Colonic mucosa (tissue), 4 donors: ENCODE measurements at regions not wholly inside any gene's neighbourhood (a gene's known extent, or its start where the extent isn't known, plus 50 kb on each side); places are given as distances from the start of the nearest gene placed in this dataset.

ENCODE experiments used
- DNase-seq: peaks from one replicate; pipeline ENCODE4 v3.0.0-alpha.2; 2020
- H3K27ac ChIP-seq: fragments of 200-600 bp; one replicate; pipeline ENCODE4 v1.8.0; 2021
- H3K27me3 ChIP-seq: fragments of 200-600 bp; one replicate; pipeline ENCODE4 v1.8.0; 2021
- H3K36me3 ChIP-seq: fragments of 200-600 bp; one replicate; pipeline ENCODE4 v1.8.0; 2021
- H3K4me1 ChIP-seq: fragments of 200-600 bp; one replicate; pipeline ENCODE4 v1.8.0; 2021; ENCODE audit warnings: mild to moderate bottlenecking
- H3K4me3 ChIP-seq: fragments of 200-600 bp; one replicate; pipeline ENCODE4 v1.8.0; 2021
- H3K9ac ChIP-seq, 2 donors: one replicate each; pipeline ENCODE4 v1.7.0; 2013; ENCODE audit warnings: control low read depth in 2 of 2, low read depth in 2 of 2, low read length in 2 of 2
- H3K9me3 ChIP-seq: fragments of 200-600 bp; one replicate; pipeline ENCODE4 v1.8.0; 2021
- intact Hi-C: fragments of 100-400 bp; cut with DNase I; formaldehyde crosslinking; loops from one replicate; pipeline ENCODE4 v1.14.1; 2022
- TF ChIP-seq, protein P1 (sequence below): fragments of 200-600 bp; IDR thresholded peaks from one replicate; pipeline ENCODE4 v1.8.0; 2022; ENCODE audit warnings: antibody characterized with exemption, mild to moderate bottlenecking
- donor health status: healthy.
- donor health status: DM: no; HTN: no; CAD: no.
- donor health status: DM: no; HTN: no; CAD: no.

DNA sequence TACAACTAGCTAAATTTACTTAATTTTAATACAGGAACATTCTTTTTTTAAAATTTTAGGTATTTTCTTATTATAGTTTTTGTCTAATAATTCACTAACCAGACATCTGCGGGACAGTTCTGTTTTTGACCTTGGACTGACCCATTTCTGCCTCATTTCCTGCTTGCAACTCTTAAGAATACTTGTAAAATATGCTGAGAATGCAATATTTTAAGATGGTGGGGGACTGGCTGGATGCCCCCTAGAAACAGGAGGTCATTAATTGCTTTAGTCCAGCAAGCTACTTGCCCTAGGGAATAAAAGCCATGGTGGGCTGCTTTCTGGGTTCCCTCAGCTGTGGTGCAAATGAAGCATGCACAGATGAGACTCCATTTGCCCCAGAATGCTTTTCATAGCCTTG, 2348.4 kb downstream of the PCDH7 start:
- Histone ChIP-seq H3K9ac (no peak overlapping the region), H3K9me3 (no peaks in the 10 kb centered on the region), H3K27ac (no peak overlapping the region), H3K36me3 (no peaks in the 10 kb centered on the region), H3K27me3 (no peaks in the 10 kb centered on the region), H3K4me1 (no peaks in the 10 kb centered on the region), H3K4me3 (no peak overlapping the region)
- intact Hi-C loops = no loop called here
- TF ChIP-seq, protein P1, sequence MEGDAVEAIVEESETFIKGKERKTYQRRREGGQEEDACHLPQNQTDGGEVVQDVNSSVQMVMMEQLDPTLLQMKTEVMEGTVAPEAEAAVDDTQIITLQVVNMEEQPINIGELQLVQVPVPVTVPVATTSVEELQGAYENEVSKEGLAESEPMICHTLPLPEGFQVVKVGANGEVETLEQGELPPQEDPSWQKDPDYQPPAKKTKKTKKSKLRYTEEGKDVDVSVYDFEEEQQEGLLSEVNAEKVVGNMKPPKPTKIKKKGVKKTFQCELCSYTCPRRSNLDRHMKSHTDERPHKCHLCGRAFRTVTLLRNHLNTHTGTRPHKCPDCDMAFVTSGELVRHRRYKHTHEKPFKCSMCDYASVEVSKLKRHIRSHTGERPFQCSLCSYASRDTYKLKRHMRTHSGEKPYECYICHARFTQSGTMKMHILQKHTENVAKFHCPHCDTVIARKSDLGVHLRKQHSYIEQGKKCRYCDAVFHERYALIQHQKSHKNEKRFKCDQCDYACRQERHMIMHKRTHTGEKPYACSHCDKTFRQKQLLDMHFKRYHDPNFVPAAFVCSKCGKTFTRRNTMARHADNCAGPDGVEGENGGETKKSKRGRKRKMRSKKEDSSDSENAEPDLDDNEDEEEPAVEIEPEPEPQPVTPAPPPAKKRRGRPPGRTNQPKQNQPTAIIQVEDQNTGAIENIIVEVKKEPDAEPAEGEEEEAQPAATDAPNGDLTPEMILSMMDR = no peak
- DNase-seq = no peak

DNA sequence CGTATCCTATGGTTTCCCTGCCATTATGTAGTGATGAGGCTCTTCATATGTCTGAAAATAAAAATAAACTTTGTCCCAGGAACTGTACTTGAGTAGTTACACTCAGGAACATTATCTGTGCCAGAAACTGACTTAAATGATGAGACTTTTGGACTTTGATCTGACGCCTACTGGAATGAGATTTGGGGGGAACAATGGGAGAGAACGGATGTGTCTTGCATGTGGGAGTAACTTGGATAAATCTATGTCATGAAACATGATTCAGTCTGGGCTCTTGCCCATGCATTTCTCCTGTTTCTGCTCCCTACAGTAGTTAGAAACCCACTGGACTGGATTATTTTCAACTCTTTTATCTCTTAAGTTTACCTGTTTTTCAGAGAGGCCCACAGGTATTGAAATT, 2351.4 kb downstream of the PCDH7 start:
- Histone ChIP-seq H3K27ac (no peak overlapping the region), H3K36me3 (no peaks in the 10 kb centered on the region), H3K4me1 (no peaks in the 10 kb centered on the region), H3K4me3 (no peak overlapping the region), H3K9me3 (no peaks in the 10 kb centered on the region), H3K27me3 (no peaks in the 10 kb centered on the region), H3K9ac (no peak overlapping the region)
- intact Hi-C loops = no loop called here
- TF ChIP-seq, protein P1 = no peak
- no peak for DNase-seq

DNA sequence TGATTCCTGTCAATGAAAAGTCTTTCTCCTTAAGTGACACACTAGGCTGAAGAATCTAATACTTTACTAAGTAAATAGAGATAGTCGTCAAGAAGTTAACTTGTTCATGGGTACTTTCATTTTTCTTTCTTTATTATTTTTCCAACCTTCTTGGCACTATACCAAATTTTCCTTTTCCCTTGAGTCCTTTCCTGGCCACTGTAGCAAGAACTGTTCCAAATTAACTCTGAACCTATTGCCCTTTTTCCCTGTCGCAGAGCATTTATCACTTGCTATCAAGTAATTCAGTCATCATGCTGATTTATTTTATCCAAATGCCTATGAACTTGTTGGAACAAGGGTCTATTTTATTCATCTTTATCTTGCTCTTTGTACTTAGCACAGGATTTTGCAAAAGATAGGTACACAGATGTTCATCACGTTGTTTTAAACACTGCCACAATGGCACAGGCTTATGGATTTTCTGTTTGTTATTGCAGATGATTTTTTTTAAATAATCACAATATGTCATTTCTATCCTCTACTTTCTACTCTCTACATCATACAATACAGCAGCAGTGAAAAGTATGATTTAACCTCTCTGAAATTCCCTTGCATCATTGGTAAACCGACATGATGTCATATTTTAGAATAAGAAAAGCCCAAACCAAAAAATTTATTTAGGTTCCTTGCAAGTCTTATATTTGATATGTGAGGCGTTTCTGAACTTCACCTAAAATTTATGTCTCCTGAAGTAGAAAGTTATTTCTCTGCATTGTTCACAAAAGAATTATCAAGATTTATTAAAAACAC, 2352.3 kb downstream of the PCDH7 start:
- no peaks in the 10 kb centered on the region for H3K9me3 ChIP-seq
- intact Hi-C loops = no loop called here
- DNase-seq = no peak
- H3K4me1 ChIP-seq = no peaks in the 10 kb centered on the region
- no peak overlapping the region for H3K4me3 ChIP-seq
- TF ChIP-seq, protein P1 = no peak
- H3K9ac ChIP-seq = no peak overlapping the region
- H3K27me3 ChIP-seq = no peaks in the 10 kb centered on the region
- no peaks in the 10 kb centered on the region for H3K36me3 ChIP-seq
- no peak overlapping the region for H3K27ac ChIP-seq

DNA sequence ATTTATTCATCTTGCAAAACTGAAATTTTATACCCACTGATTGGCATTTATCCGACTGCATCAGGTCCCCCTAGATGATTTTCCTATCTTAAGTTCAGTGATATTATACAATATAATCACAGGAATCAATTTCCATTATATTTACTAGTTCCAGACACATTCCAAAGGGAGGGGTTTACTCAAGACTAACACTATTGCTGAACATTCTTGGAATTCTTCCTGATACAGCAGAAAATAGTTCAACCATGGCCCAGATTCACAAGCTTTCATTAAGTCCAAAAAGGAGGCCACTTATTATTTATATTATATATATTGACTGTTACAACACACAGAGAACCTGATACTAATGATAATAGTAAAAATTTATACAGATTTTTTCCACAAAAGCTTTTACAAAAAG, 2353.6 kb downstream of the PCDH7 start:
- intact Hi-C loops = no loop called here

DNA sequence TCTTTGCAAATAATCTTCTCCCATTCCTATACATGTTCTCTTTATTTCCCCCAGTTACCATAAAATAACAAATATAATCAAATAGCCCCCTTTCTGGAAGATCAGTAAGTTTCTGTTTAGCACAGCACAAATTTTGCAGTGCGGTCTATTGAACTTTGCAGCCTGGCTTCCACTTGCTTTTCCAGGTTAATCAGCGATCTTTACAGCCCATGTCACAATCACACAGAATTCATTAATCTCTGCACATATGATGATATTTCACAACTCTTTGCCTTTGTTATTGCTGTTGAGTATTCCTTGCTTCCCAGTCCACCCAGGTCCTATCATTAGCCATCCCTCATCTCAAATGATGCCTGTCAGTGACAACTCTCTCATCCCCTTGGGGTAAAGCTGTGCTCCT, 2358.0 kb downstream of the PCDH7 start:
- DNase-seq = no peak
- no peaks in the 10 kb centered on the region for H3K27me3 ChIP-seq
- intact Hi-C loops = no loop called here
- no peaks in the 10 kb centered on the region for H3K36me3 ChIP-seq
- no peaks in the 10 kb centered on the region for H3K9me3 ChIP-seq
- TF ChIP-seq, protein P1 = no peak
- no peak overlapping the region for H3K27ac ChIP-seq
- H3K4me3 ChIP-seq = no peak overlapping the region
- H3K9ac ChIP-seq = no peak overlapping the region
- H3K4me1 ChIP-seq = no peaks in the 10 kb centered on the region

More for the DNA sequence above, 2353.6 kb downstream of the PCDH7 start:
- Histone ChIP-seq H3K4me1 (no peaks in the 10 kb centered on the region), H3K36me3 (no peaks in the 10 kb centered on the region), H3K27me3 (no peaks in the 10 kb centered on the region), H3K27ac (no peak overlapping the region), H3K9me3 (no peaks in the 10 kb centered on the region), H3K9ac (no peak overlapping the region), H3K4me3 (no peak overlapping the region)
- TF ChIP-seq, protein P1 = no peak
- no peak for DNase-seq
